Putamen (tissue), 1 donor: ENCODE measurements at regions not wholly inside any gene's neighbourhood (a gene's known extent, or its start where the extent isn't known, plus 50 kb on each side); places are given as distances from the start of the nearest gene placed in this dataset.
"Not testable (repeated sequence)": the region's sequence is repeated elsewhere in the genome, so short reads cannot be mapped to it uniquely, and the experiment has no call there.

Experiments used
- DNase-seq: peaks from one replicate; pipeline ENCODE4 v3.0.0-alpha.2; 2016; ENCODE audit warnings: low spot score

DNA sequence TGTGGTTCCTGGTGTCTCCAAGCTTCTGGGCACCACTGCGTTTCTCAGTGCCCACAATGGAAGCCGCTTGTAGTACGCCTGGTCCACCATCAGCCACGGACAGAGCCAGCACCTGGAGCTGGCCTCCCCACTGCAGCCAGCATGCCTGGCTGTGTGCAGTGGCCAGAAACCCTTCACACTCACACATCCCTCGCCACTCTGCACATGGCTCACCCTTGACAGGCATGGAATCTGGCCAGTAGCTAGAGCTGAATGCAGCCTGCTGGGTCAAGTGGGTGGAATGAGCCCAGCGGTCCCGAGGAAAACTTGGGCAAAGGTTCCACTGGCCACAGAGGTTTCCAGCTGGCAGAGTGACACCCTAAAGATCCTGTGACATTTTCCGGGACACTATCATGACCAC lies 146.0 kb upstream of the ADO start:
- no peak for DNase-seq

DNA sequence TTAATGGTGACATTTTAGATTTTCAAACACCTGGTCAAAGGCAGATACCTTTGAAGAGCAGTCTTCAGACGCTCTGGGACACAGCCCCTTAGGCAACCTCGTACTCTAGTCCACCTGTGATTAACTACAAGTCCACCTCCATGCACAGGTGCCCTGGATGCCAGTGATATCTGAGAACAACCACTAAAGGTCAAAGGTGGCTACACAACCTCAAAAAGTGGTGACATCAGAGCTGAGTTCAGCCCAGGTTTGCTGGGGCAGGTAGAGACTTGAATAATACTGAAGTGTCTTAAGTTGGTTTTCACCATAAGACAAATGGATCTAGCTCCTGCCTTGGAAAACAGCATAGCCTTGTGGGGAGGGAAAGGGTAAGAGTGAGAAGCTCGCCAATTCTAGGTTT lies 143.4 kb upstream of the ADO start:
- DNase-seq = no peak

DNA sequence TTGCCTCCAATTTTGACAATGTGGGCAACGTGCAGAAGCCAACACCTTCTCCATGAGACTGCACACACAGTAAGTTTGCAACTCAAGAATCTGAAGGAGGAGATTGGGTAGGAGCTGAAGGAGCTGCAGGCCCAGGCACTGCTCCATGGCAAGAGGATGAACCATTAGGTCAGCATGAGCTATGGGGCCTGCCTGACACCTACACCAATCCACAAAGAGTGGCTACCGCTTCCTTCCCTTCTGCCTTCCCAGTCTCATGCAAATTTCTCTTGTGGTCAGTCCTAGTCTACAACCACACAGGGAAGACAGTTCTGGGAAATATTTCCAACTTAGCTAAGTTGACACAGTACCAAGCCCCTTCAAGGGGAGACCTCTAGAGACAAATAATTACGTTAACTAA lies 142.0 kb upstream of the ADO start:
- DNase-seq = no peak

DNA sequence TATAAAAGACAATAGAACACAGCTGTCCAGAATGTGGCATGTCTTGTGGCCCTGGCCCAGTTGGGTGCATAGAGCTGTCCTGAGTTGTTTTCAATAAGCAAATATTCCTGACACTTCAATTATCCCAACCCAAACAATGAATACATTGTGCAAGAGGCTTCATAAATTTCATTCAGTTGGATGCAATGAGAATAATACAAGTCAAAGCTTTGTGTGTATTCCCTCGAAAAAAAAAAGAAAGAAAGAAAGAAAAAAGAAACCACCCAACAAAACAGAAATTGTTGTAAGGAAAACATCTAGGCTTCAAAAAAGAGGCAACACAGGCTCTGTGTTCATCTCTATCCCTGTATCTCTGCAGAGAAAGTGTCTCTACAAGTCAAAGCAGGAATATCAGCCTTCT lies 138.7 kb upstream of the ADO start:
- peak; percentile 62 for DNase-seq

DNA sequence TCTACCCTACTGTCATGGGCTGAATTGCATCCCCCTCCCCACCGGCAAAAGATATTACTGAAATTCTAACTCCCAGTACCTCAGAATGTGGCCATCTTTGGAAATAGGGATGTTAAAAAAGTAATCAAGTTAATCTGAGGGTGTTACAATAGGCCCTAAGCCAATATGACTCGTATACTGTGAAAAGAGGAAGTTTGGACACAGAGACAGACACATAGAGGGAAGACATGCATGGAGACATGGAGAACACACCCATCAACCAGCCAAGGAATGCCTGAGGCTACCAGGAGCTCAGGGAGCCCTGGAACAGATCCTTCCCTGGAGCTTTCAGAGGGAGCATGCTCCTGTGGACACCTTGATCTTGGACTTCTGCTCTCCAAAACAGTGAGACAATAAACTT lies 138.2 kb upstream of the ADO start:
- DNase-seq = no peak

DNA sequence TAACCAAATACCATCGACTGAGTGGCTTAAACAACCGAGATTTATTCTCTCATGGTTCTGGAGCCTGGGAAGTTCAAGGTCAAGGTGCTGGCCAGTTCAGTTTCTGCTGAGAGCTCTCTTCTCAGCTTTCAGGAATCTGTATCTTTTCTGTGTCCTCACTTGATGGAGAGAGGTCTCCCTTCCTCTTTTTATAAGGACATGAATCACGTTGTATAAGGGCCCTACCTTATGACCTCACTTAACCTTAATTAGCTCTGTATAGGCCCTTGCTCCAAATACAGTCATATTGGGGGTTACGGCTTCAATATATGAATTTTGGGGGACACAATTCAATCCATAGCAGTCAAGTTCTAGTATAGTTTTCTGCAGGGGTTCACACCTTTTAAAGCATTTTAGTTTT lies 135.2 kb upstream of the ADO start:
- DNase-seq = no peak

DNA sequence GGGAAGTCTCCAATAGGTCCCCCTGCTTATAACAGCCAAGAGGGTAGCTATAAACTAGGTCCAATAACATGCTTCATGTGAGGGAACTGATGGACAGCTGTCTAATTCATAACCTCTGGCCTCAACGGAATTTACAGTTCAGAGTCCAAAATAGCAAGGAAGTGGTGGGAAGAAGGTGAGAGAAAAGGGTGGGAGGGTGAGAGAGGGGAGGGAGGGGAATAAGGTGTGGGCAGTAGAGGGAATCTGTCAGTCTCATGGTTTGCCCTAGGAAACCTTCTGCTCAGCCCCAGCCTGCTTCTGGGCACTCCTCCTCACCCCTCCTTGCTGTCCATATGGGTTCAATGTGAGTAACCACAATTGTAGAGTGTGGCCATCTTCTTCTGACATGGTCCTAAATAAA lies 133.4 kb upstream of the ADO start:
- no peak for DNase-seq

DNA sequence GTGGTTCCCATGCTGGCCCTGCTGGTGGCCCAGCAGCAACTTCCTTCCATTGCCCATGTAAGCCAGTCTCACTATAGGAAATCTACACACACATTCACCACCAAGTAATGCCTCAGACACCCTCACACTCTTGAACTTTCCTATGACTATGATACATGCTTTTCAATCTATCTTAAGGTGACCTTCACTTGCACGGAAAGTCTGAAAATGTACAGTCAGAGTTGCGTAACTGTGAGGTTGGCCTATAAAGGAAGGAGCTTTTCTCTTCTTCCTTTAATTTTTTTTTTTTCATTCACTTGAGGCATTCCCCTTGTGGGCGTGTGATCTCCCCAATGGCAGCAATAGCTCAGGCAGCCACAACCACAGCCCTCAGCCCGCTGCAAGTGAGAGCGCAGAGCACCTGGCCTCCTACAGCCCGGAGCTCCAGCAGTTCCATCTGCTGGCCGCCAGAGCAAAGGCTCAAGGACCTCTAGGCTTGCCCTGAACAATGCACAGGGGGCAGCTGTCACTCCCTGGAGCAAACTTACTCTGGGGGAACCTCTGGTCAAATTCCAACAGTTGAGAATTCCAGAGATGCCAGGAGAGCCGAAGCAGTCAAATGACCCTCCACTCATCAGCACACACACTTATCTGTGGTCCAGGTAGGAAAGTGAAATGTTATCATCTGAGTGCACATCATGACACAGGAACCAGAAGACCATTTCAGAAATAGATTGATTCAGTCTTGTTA lies 123.1 kb upstream of the ADO start:
- no peak for DNase-seq

DNA sequence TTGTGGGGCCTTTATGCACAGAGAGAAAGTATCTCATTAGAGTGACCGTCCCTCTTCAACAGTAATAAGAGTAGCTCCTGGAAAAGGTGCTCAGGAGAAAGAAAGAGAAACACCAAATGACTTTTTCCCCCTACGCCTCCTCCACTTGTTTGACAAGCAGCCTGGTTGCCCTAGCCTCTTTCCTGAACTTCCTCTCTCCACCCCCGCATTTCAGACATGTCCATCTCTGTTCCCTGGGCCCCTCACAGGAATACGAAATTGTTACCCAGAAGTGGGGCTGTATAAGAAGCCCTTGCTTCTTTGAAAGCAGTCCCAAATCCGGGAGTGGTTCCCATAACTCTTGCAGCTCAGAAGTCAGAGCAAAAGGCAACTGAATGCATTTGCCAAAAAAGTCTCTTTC lies 119.6 kb upstream of the ADO start:
- no peak for DNase-seq

DNA sequence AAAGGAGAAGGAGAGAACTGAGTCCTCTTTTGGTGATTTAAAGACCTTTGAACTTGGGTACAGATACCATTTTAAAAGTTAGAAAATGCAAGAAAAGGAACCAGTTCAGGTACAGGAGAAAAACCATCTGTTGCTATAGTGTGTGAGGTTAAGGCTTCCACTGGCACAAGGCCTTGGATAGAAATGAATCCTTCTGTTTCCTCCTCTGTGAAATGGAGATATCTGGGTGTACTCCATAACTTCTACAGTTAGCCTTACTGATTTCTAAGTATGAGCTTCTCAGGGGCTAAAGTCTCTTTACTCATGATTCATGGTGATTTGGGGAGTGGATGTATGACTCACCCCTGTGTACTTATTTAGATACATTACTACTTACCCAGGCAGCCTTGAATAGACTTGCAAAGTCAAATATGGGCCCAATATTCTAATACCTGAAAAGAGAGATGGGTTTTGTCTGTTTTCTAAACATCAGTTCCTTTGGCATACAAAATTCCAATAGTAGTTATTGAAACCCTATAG lies 117.2 kb upstream of the ADO start:
- DNase-seq = no peak

DNA sequence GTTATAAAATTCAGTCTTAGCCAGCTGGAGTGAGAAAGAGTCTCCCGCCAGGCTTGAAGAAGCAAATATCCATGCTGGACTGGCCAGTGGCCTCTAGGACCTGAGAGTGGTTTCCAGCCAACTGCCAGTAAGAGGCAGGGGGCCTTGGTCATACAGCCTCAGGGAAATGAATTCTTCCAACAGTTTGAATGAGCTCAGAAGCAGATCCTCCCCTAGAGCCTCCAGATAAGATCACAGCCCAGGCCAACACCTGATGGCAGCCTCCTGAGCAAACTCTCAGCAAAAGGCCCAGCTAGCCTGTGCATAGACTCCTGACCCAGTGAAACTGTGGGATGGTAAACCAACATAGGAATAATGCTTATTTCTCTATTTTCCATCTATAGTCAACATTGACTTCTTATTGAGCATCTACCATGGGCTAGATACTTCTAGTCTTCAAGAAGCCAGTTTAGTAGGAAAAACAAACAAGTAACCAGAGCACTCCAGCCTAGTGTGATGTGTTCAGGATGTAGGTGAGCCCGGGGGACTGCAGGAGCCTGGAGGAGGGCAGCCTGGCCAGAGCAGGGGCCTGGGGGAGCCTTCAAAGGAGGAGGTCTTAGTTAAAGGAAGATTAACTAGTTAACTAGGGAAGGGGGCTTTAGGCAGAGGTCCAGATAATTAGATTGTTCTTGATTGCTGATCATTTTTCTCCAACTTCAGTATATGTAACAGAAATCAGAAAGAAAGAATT lies 115.4 kb upstream of the ADO start:
- DNase-seq = no peak

DNA sequence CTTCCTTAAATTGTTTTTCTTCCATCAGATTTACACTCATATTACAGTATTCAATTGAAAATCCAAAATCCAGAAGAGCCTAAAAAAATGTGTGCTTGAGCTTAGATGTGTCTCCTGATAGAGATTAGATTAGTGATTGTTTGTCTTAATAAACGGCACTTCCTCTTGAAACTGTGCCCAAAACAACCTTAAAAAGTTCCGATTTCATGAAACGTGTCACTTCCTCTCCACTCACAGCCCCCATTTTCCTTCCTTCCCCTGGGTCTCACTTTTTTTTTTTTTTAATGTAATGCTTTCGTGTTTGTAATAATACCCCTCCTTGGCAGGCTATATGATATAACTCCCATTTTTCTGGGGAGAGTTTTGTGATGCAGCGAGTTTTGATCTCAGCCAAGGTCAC lies 114.8 kb upstream of the ADO start:
- DNase-seq = no peak

DNA sequence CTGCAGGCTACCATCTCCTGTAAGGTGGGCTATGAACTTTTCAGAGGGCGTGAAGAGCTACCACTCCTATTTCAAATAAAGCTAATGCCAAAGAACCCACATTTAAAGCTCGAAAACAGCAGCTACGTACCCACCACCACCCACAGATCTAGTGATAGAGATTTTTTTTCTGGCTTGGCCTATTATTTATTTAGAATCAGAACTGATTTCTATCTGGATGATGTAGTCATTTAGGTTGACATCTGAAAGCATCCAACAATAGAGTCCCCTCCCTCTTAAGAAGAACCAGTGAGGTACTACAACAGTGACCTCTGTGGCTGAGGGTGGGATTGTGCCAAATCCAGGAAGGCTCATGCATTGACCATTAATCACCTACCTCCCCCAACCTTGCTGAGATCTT lies 113.8 kb upstream of the ADO start:
- DNase-seq = no peak

DNA sequence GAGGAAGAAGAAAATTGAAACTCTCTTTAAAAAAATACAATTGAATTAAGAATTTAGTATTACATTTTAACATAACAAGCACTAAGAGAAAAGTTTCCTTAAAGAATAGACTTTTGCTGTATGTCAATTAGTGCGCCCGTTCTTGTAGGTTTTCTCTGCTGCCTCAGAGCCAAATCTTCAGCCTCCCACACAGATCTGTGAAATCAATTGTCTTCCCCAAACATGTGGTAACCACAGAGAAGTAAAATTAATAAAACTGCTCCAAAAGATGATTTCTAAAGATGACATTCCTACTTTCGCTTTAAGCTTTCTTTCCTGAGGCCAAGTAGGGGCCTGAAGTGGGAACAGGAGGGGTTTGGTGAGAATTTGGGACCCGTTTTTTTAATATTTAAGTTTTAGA lies 113.2 kb upstream of the ADO start:
- peak; percentile 11 for DNase-seq

DNA sequence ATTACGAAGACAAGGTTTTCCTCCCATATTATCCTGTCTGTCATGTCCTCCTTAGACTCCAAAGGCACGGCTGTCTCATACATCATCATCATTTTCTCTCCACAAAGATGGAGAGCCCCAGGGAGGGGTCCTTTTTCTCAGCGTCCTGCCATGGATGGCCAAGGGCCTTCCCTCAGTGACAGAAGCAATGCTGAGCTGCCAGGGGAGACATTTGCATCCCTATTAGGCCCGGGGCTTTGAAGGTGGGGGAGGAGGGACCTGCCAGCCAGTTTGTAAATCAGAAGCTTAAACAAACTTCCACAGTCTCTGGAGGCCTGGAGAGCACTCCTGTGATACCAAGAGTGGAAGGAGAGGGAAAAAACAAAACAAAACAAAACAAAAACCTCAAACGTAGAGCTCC lies 112.4 kb upstream of the ADO start:
- DNase-seq = no peak

DNA sequence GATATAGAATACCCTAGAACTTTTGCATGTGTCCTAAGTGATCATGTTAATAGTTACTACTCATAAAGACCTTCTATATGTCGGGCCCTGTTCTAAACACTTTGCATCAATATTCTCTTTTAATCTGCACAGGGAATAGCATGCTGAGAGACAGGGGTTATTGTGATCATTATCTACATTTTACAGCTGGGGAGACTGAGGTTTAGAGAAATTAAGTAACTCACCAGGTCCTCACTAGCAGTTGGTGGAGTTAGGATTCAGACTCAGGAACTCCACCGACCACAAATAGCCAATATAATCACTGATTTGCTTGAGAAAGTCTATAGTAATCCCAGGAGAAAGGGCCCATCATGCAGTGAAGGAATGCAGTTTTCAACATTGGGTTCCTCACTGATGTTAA lies 111.2 kb upstream of the ADO start:
- DNase-seq = no peak

DNA sequence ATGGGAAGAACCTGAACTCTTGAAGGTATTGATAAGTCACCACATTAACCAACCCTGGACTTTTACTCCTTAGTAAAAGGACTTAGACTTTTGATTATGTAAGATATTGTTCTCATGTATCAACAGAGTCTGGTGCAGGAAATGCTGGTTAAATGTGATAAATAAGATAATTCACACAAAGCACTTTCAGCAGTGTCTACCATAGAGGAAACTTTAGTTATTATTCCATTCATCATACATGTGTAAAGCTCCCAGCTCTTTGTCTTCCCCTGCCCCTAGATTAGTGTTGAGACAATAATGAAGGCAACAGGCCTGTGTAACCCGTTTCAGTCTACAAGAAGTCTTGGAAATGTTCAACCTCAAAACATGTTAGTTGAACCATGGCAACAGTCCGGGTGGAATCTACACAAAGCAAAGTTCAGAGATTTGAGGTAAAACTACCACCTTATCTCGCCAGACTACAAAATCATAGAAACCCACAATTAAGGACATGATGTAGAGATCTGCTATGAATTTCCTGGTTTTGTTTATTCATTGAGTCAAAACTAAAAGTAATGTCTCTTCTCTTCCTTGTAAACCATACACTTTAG lies 109.9 kb upstream of the ADO start:
- no peak for DNase-seq

DNA sequence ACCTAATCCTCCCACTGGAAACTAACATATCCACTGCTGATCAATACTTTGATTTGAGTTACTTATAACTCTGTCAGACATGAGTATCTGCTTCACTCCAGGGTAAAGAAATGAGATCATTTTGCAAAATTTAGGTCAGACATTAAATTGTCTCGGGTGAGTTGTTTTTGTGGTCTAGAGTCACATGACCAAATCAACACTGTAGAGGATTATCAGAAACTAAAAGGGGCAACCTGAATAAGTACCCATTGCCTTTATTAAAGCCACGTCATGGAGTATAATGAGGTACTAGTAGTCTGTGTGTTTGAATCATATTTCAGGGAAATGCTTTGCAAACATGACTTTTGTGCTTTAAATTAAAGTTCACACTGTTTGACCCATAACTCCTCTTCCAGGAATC lies 107.7 kb upstream of the ADO start:
- no peak for DNase-seq

DNA sequence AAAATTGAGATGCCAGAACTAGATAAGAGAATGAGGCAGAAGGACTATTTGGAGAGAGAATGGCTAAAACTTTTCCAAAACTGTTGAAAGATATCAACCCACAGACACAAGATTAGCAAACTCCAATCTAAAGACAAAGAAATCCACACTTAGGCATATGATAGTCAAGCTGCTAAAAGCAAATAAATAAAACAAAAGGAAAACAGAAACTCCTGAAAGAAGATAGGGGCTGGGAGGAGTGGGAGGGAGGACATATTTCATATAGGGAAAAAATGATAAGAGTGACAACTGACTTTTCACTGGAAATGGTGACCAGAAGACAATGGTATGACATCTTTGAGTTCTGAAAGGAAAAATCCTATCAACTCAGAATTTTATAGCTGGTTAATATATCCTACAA lies 105.4 kb upstream of the ADO start:
- DNase-seq = no peak

DNA sequence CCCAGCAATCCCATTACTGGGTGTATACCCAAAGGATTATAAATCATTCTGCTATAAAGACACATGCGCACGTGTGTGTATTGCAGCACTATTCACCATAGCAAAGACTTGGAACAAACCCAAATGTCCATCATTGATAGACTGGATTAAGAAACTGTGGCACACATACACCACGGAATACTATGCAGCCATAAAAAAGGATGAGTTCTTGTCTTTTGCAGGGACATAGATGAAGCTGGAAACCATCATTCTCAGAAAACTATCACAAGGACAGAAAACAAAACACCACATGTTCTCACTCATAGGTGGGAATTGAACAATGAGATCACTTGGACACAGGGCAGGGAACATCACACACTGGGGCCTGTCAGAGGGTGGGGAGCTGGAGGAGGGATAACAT lies 100.4 kb upstream of the ADO start:
- not testable (repeated sequence) for DNase-seq

DNA sequence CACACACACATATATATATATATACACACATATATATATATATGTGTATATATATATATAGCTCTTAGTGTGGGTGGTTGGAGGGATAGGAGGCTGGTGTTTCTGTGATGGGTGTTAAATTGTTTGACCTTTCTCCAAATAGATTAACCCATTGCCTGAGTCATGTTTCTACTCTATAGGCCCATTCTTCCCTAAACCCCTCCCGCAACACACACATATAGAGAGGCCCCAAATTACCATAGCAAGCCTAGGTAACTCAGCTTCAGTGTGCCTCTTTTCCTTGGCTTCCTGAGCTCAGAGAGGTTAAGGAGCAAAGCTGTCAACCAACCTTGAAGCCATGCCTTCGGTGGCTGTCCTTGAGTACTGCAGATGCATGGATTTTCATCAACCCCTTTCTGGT lies 98.7 kb upstream of the ADO start:
- no peak for DNase-seq

DNA sequence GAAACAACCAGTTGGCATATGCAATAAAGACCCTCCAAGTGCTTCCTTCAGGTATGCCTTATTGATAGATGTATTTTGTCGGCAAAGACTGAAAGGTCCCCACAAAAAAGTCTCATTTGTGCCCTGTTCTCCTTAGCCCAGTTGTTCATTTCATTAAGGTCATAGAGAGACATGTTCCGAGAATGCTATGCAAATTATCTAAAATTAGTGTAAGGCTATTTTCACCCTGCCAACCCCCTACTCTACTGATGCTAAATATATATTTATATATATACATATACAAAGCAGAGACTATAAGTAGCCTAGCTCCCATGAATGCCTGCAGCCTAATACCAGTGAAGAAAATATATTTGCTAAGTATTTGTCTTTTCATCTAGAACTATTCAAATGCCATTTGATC lies 96.7 kb upstream of the ADO start:
- DNase-seq = no peak

DNA sequence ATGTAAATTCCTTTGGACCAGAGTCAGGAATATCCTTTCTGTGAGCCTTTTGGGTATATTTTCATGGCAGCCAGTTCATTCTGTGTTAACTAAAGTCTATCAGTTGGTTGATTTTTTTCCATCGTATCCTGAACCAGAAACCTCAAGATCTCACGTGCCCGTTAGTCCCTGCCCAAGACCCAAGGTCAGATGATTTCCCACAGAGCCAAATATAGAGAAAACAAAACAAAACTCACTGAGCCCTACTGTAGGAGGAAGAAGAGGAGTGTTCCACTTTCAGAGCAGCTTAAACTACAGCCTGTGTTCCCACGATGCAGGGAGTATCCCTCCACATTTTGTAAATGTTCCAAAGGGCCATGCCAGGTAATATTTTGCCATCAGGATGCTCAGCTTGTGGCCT lies 96.0 kb upstream of the ADO start:
- no peak for DNase-seq
